Common myeloid progenitor, CD34-positive (primary cell): ENCODE measurements at regions not wholly inside any gene's neighbourhood (a gene's known extent, or its start where the extent isn't known, plus 50 kb on each side); places are given as distances from the start of the nearest gene placed in this dataset.

Experiments used
- CTCF ChIA-PET: fragments of 350-600 bp; sonication (Branson Sonifier 250); formaldehyde crosslinking; loops from one replicate; lab custom pipeline; 2021; ENCODE audit warnings: antibody characterized with exemption; lab: Charles Lee
- POLR2A ChIA-PET: fragments of 350-600 bp; sonication (Branson Sonifier 250); formaldehyde crosslinking; loops from one replicate; lab custom pipeline; 2021; ENCODE audit warnings: antibody characterized with exemption; lab: Charles Lee
- DNase-seq, 3 donors: peaks; one replicate each; pipeline versions ENCODE4 v3.0.0 to v3.0.0-alpha.2; 2013
- H3K27ac ChIP-seq, 2 experiments: 1 replicate in 1 of 2; 2 replicates in 1 of 2; pipeline ENCODE4 v1.7.0; 2013; ENCODE audit warnings: inconsistent platforms in 2 of 2, low read length in 2 of 2, mild to moderate bottlenecking in 2 of 2, low read depth in 1 of 2, moderate library complexity in 1 of 2; ENCODE audit not compliant: severe bottlenecking in 2 of 2, insufficient read depth in 1 of 2, poor library complexity in 1 of 2
- H3K27me3 ChIP-seq, 5 experiments: replicated peaks in 2 of 5; 1 replicate in 3 of 5; 2 replicates in 2 of 5; pipeline versions ENCODE4 v1.6.1 to v1.7.0; 2013; ENCODE audit warnings: low read length in 4 of 5, mild to moderate bottlenecking in 2 of 5, moderate library complexity in 2 of 5, inconsistent platforms in 1 of 5; ENCODE audit not compliant: insufficient read depth in 5 of 5, control insufficient read depth in 4 of 5
- H3K36me3 ChIP-seq, 4 experiments: 1 replicate in 2 of 4; 2 replicates in 2 of 4; pipeline versions ENCODE4 v1.6.1 to v1.7.0; 2013; ENCODE audit warnings: low read length in 3 of 4, control low read depth in 1 of 4, mild to moderate bottlenecking in 1 of 4; ENCODE audit not compliant: control insufficient read depth in 4 of 4, insufficient read depth in 4 of 4
- H3K4me1 ChIP-seq, 4 experiments: 1 replicate in 3 of 4; 2 replicates in 1 of 4; pipeline versions ENCODE4 v1.6.1 to v1.7.1; 2013; ENCODE audit warnings: low read length in 3 of 4, mild to moderate bottlenecking in 3 of 4, control low read depth in 1 of 4, inconsistent platforms in 1 of 4, moderate library complexity in 1 of 4; ENCODE audit not compliant: control insufficient read depth in 4 of 4, insufficient read depth in 4 of 4; ENCODE audit errors: control extremely low read depth in 1 of 4
- H3K4me3 ChIP-seq, 7 experiments: 1 replicate in 4 of 7; 2 replicates in 3 of 7; pipeline versions ENCODE4 v1.5.1 to v1.7.0; 2013; ENCODE audit warnings: mild to moderate bottlenecking in 7 of 7, low read length in 6 of 7, moderate library complexity in 6 of 7, inconsistent platforms in 2 of 7, low read depth in 2 of 7, control low read depth in 1 of 7; ENCODE audit not compliant: insufficient read depth in 4 of 7, control insufficient read depth in 1 of 7; ENCODE audit errors: extremely low read depth in 1 of 7
- H3K9me3 ChIP-seq, 5 experiments: 1 replicate in 4 of 5; 2 replicates in 1 of 5; pipeline versions ENCODE4 v1.6.1 to v1.7.1; 2013; ENCODE audit warnings: low read length in 4 of 5, mild to moderate bottlenecking in 2 of 5, inconsistent platforms in 1 of 5, low read depth in 1 of 5, moderate library complexity in 1 of 5; ENCODE audit not compliant: control insufficient read depth in 4 of 5, insufficient read depth in 2 of 5; ENCODE audit errors: control extremely low read depth in 1 of 5
- whole genome bisulfite sequencing: methylation state at CpG from one replicate; pipeline ENCODE4 v1.1.5; 2013; ENCODE audit not compliant: insufficient coverage; 5-methylcytosine and 5-hydroxymethylcytosine counted together

DNA sequence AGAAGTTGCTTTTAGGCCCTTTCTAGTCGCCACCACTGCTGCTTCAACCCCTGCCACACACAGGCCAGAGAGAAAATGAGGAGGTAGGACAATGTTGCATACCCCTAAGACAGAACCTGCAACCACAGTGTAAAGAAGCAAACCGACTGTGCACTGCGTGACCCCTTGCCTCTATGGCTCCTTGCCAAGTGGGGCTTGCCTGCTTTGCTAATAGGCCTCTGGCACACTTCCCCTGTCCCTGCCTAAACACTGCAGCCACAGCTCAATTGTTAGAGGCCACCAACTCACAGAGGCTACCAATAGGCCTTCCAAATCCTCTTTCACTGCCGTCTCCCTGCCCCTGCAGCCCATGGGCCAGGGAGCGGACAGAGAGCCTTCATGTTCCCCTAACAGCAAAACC is 280.1 kb downstream of the CDH10 start:
- WGBS: 96% methylated on average over 4 of the region's 5 CpGs
- DNase-seq: no peak
- Histone ChIP-seq H3K36me3 (no peaks in the 10 kb centered on the region), H3K27ac (no peak overlapping the region), H3K4me3 (no peak overlapping the region), H3K27me3 (no peaks in the 10 kb centered on the region), H3K9me3 (peaks cover 0 to 2% (median 0%) of the 10 kb centered on the region in 5 experiments), H3K4me1 (no peaks in the 10 kb centered on the region)
- ChIA-PET POLR2A (no interaction called here), CTCF (no interaction called here)

DNA sequence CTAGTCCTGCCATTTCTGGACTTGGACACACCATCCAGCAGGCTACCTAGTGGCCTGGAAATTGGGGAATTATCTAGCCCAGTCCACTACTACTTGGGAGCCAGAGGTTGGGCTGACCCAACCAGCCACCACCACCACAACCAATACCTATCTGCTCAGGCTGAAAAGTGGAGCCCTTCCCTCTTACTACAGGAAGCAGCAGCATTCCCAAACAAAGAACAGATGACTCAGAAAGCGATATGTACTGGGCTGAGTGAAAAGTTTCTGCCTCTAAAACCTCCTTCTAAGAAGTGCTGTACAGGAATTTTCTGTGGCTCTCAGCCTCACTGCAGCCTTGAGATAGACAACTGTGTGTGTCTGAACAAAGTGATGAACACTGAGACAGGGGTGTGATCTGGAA is 279.4 kb downstream of the CDH10 start:
- no peak for DNase-seq
- Histone ChIP-seq H3K4me1 (no peaks in the 10 kb centered on the region), H3K27ac (no peak overlapping the region), H3K27me3 (no peaks in the 10 kb centered on the region), H3K9me3 (peaks cover 0 to 2% (median 0%) of the 10 kb centered on the region in 5 experiments), H3K36me3 (no peaks in the 10 kb centered on the region), H3K4me3 (no peak overlapping the region)
- WGBS: 100% methylated on average over 1 of the region's 1 CpG
- ChIA-PET POLR2A (no interaction called here), CTCF (no interaction called here)

DNA sequence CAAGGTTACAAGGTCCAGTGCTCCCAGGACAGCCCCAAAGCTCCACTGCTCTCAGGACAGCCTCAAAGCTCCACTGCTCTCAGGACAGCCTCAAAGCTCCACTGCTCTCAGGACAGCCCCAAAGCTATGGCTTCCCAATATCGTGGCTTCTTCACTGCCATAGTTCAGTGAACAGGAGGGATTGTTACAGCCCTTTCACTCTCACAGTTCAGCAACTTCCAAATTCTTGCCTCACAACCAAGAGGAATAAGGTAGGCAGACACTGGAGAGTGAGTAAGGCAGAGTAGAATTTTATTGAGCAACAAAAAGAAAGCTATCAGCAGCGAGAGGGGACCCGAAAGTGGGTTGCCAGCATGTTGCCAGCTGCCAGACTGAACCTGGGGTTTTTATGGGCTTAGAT is 277.6 kb downstream of the CDH10 start:
- Histone ChIP-seq H3K27ac (no peak overlapping the region), H3K9me3 (no peaks in the 10 kb centered on the region), H3K27me3 (no peaks in the 10 kb centered on the region), H3K4me3 (no peak overlapping the region), H3K36me3 (no peaks in the 10 kb centered on the region), H3K4me1 (no peaks in the 10 kb centered on the region)
- no peak for DNase-seq
- POLR2A ChIA-PET: no interaction called here
- 94% methylated on average over 2 of the region's 3 CpGs for WGBS
- CTCF ChIA-PET: no interaction called here

DNA sequence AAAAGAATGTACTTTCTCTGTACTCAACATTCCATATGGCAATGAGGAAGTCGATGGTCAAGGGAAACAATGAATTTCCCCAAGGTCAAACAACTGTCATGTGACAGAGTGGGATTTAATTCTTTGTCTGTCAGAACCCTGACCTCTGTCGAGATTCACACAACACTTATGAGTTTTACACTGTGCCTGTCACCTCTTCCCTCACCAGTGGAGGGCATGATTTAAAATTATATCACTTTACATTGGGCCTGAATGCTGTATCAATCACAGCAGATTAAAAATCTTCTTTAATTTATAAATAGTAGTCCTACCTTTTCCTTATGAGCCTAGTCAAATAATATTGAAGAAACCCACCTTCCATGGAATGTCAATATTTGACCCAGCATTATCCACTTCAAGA is 276.7 kb downstream of the CDH10 start:
- ChIA-PET CTCF (no interaction called here), POLR2A (no interaction called here)
- no peaks in the 10 kb centered on the region for H3K36me3 ChIP-seq
- no peaks in the 10 kb centered on the region for H3K4me1 ChIP-seq
- no peaks in the 10 kb centered on the region for H3K9me3 ChIP-seq
- no peak overlapping the region for H3K27ac ChIP-seq
- no peak for DNase-seq
- H3K27me3 ChIP-seq: no peaks in the 10 kb centered on the region
- 67% methylated on average over 1 of the region's 2 CpGs for WGBS
- H3K4me3 ChIP-seq: no peak overlapping the region

DNA sequence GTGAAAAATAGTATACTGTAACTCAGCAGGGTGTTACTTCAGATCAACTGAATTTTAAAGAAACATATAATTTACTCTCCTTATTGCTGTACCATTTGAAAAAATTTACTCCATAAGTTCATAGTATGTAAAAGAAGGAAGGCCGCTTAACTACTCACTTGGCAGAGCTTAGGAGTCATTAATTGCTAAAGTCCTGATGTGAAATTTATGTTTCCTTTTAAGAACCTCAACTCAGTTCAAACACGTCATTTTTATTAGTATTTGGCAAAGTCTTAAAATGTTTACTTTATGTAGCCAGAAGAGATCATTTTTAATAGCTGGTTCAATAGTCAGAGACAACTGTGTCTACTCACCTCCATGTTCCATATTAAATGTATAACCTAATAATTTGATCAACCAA is 268.6 kb downstream of the CDH10 start:
- no peaks in the 10 kb centered on the region for H3K4me1 ChIP-seq
- no peak overlapping the region for H3K27ac ChIP-seq
- H3K9me3 ChIP-seq: no peaks in the 10 kb centered on the region
- no peaks in the 10 kb centered on the region for H3K27me3 ChIP-seq
- ChIA-PET POLR2A (no interaction called here), CTCF (no interaction called here)
- no peak for DNase-seq
- no CpG with 5 or more reads among the region's 2 CpGs for WGBS
- no peak overlapping the region for H3K4me3 ChIP-seq
- H3K36me3 ChIP-seq: no peaks in the 10 kb centered on the region

DNA sequence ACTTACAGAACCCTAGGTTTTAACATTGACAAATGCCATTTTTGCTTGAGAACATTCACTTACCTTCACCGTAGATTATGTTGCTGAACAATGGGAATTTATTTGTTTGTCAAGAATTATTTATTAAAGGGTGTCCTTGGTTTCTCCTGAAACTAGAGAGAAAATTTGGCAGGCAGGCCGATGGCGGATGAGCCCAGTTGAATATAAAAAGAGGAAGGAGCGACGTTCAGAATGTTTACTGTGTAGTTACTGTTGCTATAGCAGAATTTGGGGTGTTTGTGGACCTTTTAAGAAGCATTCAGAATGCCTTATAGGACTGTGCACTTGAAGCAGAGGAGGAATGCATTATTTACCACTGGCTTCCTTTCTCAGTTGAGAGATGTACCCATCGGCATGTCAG is 268.2 kb downstream of the CDH10 start:
- H3K36me3 ChIP-seq: no peaks in the 10 kb centered on the region
- no peaks in the 10 kb centered on the region for H3K27me3 ChIP-seq
- POLR2A ChIA-PET: no interaction called here
- CTCF ChIA-PET: no interaction called here
- H3K4me3 ChIP-seq: no peak overlapping the region
- no peak overlapping the region for H3K27ac ChIP-seq
- no peak for DNase-seq
- no peaks in the 10 kb centered on the region for H3K9me3 ChIP-seq
- WGBS: 81% methylated on average over 4 of the region's 6 CpGs
- H3K4me1 ChIP-seq: no peaks in the 10 kb centered on the region

DNA sequence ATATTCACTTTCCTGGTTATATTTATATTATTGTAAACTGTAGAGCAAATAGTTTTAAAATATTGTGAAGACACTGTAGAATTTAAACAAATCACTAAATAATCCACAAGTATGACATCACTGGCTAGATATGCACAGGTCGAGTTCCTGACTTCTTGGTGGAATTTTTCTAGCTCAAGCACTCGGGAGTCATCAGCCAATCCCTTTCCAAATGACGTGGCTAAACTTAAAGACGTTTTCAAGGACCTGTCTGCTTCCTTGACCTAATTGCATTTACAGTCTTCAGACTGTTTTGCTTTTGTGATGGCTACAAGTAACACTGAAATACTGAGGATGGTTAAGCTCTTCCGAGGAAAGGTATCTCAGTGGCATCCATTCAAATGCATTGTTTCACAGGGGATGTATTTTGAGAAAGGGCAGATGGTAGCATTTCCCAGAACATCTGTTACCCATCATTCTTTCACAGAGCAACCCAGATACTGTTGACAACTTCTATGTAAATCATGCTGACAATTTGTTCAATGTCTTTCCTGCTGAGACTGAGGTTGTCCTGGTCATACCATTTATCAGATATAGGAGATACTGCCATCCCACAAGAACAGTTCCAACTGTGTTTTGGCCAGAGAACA is 262.8 kb downstream of the CDH10 start:
- Histone ChIP-seq H3K4me3 (no peak overlapping the region), H3K27me3 (no peaks in the 10 kb centered on the region), H3K9me3 (no peaks in the 10 kb centered on the region), H3K36me3 (no peaks in the 10 kb centered on the region), H3K27ac (no peak overlapping the region), H3K4me1 (no peaks in the 10 kb centered on the region)
- ChIA-PET POLR2A (no interaction called here), CTCF (no interaction called here)
- no peak for DNase-seq
- WGBS: 91% methylated on average over 4 of the region's 5 CpGs
